ENCODE measurements at regions not wholly inside any gene's neighbourhood (a gene's known extent, or its start where the extent isn't known, plus 50 kb on each side); places are given as distances from the start of the nearest gene placed in this dataset.
A peak's percentile ranks its signal among the peaks of the same experiment; 100 is the strongest.
"Not testable (repeated sequence)": the region's sequence is repeated elsewhere in the genome, so short reads cannot be mapped to it uniquely, and the experiment has no call there.

GRCh38 chr7:56370208-56370872, 254.1 kb upstream of the NUPR2 start:
- not testable (repeated sequence) for H3K36me3 Mint-ChIP-seq; H3K27me3 Mint-ChIP-seq; H3K4me1 Mint-ChIP-seq (ENCODE audit: low read depth); H3K9me3 Mint-ChIP-seq (ENCODE audit: low read depth); H3K27ac Mint-ChIP-seq; H3K4me3 Mint-ChIP-seq

GRCh38 chr7:56367914-56368313, 251.7 kb upstream of the NUPR2 start:
- not testable (repeated sequence) for H3K36me3 Mint-ChIP-seq; H3K4me3 Mint-ChIP-seq; H3K4me1 Mint-ChIP-seq (ENCODE audit: low read depth); H3K27me3 Mint-ChIP-seq; H3K27ac Mint-ChIP-seq; H3K9me3 Mint-ChIP-seq (ENCODE audit: low read depth)

GRCh38 chr7:56367411-56367810, 251.2 kb upstream of the NUPR2 start:
- not testable (repeated sequence) for H3K27me3 Mint-ChIP-seq; H3K36me3 Mint-ChIP-seq; H3K4me1 Mint-ChIP-seq (ENCODE audit: low read depth); H3K27ac Mint-ChIP-seq; H3K9me3 Mint-ChIP-seq (ENCODE audit: low read depth); H3K4me3 Mint-ChIP-seq

- H3K27me3 Mint-ChIP-seq; H3K4me1 Mint-ChIP-seq (ENCODE audit: low read depth); H3K9me3 Mint-ChIP-seq (ENCODE audit: low read depth); H3K27ac Mint-ChIP-seq; H3K36me3 Mint-ChIP-seq; H3K4me3 Mint-ChIP-seq: not testable (repeated sequence)
Measured at GRCh38 chr7:56366701-56367100, 250.5 kb upstream of the NUPR2 start.

GRCh38 chr7:56352576-56352975, 236.4 kb upstream of the NUPR2 start:
- H3K9me3 Mint-ChIP-seq (ENCODE audit: low read depth); H3K36me3 Mint-ChIP-seq; H3K4me1 Mint-ChIP-seq (ENCODE audit: low read depth); H3K27me3 Mint-ChIP-seq; H3K27ac Mint-ChIP-seq; H3K4me3 Mint-ChIP-seq: not testable (repeated sequence)

GRCh38 chr7:56351181-56351580, 235.0 kb upstream of the NUPR2 start:
- not testable (repeated sequence) for H3K27ac Mint-ChIP-seq; H3K36me3 Mint-ChIP-seq; H3K27me3 Mint-ChIP-seq; H3K9me3 Mint-ChIP-seq (ENCODE audit: low read depth); H3K4me3 Mint-ChIP-seq; H3K4me1 Mint-ChIP-seq (ENCODE audit: low read depth)

GRCh38 chr7:56348311-56348710, 232.1 kb upstream of the NUPR2 start:
- H3K4me1 Mint-ChIP-seq (ENCODE audit: low read depth); H3K36me3 Mint-ChIP-seq; H3K27me3 Mint-ChIP-seq; H3K9me3 Mint-ChIP-seq (ENCODE audit: low read depth); H3K4me3 Mint-ChIP-seq; H3K27ac Mint-ChIP-seq: not testable (repeated sequence)

GRCh38 chr7:56328327-56328726, 212.1 kb upstream of the NUPR2 start:
- H3K4me3 Mint-ChIP-seq; H3K27me3 Mint-ChIP-seq; H3K36me3 Mint-ChIP-seq; H3K27ac Mint-ChIP-seq; H3K4me1 Mint-ChIP-seq (ENCODE audit: low read depth): not testable (repeated sequence)
- peaks cover 11% of the 10 kb centered on the region for H3K9me3 Mint-ChIP-seq (ENCODE audit: low read depth)

GRCh38 chr7:56290548-56290947, 174.3 kb upstream of the NUPR2 start:
- Mint-ChIP-seq H3K27me3 (peaks cover 4% of the 10 kb centered on the region), H3K9me3 (ENCODE audit: low read depth) (peaks cover 19% of the 10 kb centered on the region), H3K4me1 (ENCODE audit: low read depth) (no peaks in the 10 kb centered on the region), H3K36me3 (peaks cover 7% of the 10 kb centered on the region), H3K27ac (no peak overlapping the region), H3K4me3 (no peak overlapping the region)

GRCh38 chr7:56287429-56288138, 171.4 kb upstream of the NUPR2 start:
- Mint-ChIP-seq H3K4me3 (peak overlapping the region; percentile 23), H3K27ac (no peak overlapping the region), H3K27me3 (peaks cover 4% of the 10 kb centered on the region), H3K36me3 (peaks cover 3% of the 10 kb centered on the region), H3K9me3 (ENCODE audit: low read depth) (peaks cover 26% of the 10 kb centered on the region), H3K4me1 (ENCODE audit: low read depth) (no peaks in the 10 kb centered on the region)

GRCh38 chr7:56256108-56256507, 139.9 kb upstream of the NUPR2 start:
- H3K4me3 Mint-ChIP-seq: no peak overlapping the region

GRCh38 chr7:56250135-56250534, 133.9 kb upstream of the NUPR2 start:
- H3K4me1 Mint-ChIP-seq (ENCODE audit: low read depth): no peaks in the 10 kb centered on the region
- no peaks in the 10 kb centered on the region for H3K27me3 Mint-ChIP-seq
- H3K27ac Mint-ChIP-seq: no peak overlapping the region
- H3K36me3 Mint-ChIP-seq: no peaks in the 10 kb centered on the region
- H3K4me3 Mint-ChIP-seq: no peak overlapping the region
- H3K9me3 Mint-ChIP-seq (ENCODE audit: low read depth): peaks cover 10% of the 10 kb centered on the region

More at GRCh38 chr7:56256108-56256507, 139.9 kb upstream of the NUPR2 start:
- no peaks in the 10 kb centered on the region for H3K36me3 Mint-ChIP-seq
- H3K9me3 Mint-ChIP-seq (ENCODE audit: low read depth): peaks cover 4% of the 10 kb centered on the region
- H3K4me1 Mint-ChIP-seq (ENCODE audit: low read depth): no peaks in the 10 kb centered on the region
- no peak overlapping the region for H3K27ac Mint-ChIP-seq
- no peaks in the 10 kb centered on the region for H3K27me3 Mint-ChIP-seq

- Mint-ChIP-seq H3K4me3 (no peak overlapping the region), H3K9me3 (ENCODE audit: low read depth) (peaks cover 11% of the 10 kb centered on the region), H3K27ac (no peak overlapping the region), H3K36me3 (no peaks in the 10 kb centered on the region), H3K27me3 (peaks cover 6% of the 10 kb centered on the region), H3K4me1 (ENCODE audit: low read depth) (no peaks in the 10 kb centered on the region)
Measured at GRCh38 chr7:56229631-56230030, 113.4 kb upstream of the NUPR2 start.

- Mint-ChIP-seq H3K36me3 (no peaks in the 10 kb centered on the region), H3K27me3 (peaks cover 2% of the 10 kb centered on the region), H3K4me1 (ENCODE audit: low read depth) (no peaks in the 10 kb centered on the region), H3K9me3 (ENCODE audit: low read depth) (no peaks in the 10 kb centered on the region), H3K27ac (no peak overlapping the region), H3K4me3 (no peak overlapping the region)
Measured at GRCh38 chr7:56222866-56223265, 106.6 kb upstream of the NUPR2 start.

- Mint-ChIP-seq H3K27ac (no peak overlapping the region), H3K4me3 (no peak overlapping the region), H3K9me3 (ENCODE audit: low read depth) (no peaks in the 10 kb centered on the region), H3K27me3 (peaks cover 2% of the 10 kb centered on the region), H3K4me1 (ENCODE audit: low read depth) (no peaks in the 10 kb centered on the region), H3K36me3 (no peaks in the 10 kb centered on the region)
Measured at GRCh38 chr7:56219017-56219416, 102.8 kb upstream of the NUPR2 start.

GRCh38 chr7:56218510-56218909, 102.3 kb upstream of the NUPR2 start:
- Mint-ChIP-seq H3K9me3 (ENCODE audit: low read depth) (no peaks in the 10 kb centered on the region), H3K36me3 (no peaks in the 10 kb centered on the region), H3K4me1 (ENCODE audit: low read depth) (no peaks in the 10 kb centered on the region), H3K27me3 (peaks cover 2% of the 10 kb centered on the region), H3K27ac (no peak overlapping the region), H3K4me3 (no peak overlapping the region)

Measured in activated naive CD8-positive, alpha-beta T cell (primary cell).